Motor neuron (in vitro differentiated cells): ENCODE measurements at regions not wholly inside any gene's neighbourhood (a gene's known extent, or its start where the extent isn't known, plus 50 kb on each side); places are given as distances from the start of the nearest gene placed in this dataset.
"Not testable (repeated sequence)": the region's sequence is repeated elsewhere in the genome, so short reads cannot be mapped to it uniquely, and the experiment has no call there.

ENCODE experiments used
- ATAC-seq, 8 experiments: fragments of 200-7000 bp; cut with Tn5 transposase; replicated peaks in 6 of 8; 2 replicates each; pipeline ENCODE4 v1.8.0; 2021; ENCODE audit warnings: mild to moderate bottlenecking in 8 of 8, moderate library complexity in 8 of 8
- H3K27ac ChIP-seq, 2 donors: fragments of 250-450 bp; sonication (Bioruptor Pico); 2 replicates each; pipeline ENCODE4 v1.9.0; 2021; ENCODE audit warnings: antibody characterized with exemption in 2 of 2, mild to moderate bottlenecking in 2 of 2, moderate library complexity in 1 of 2
- H3K4me1 ChIP-seq, 2 donors: fragments of 250-450 bp; sonication (Bioruptor Pico); replicated peaks in 1 of 2; 2 replicates each; pipeline ENCODE4 v1.6.1; 2021; ENCODE audit warnings: antibody characterized with exemption in 2 of 2, mild to moderate bottlenecking in 2 of 2, moderate library complexity in 1 of 2
- H3K4me3 ChIP-seq, 5 donors: fragments of 250-450 bp; sonication (Bioruptor Pico); 2 replicates each; pipeline ENCODE4 v1.9.0; 2021; ENCODE audit warnings: antibody characterized with exemption in 5 of 5, mild to moderate bottlenecking in 5 of 5, moderate library complexity in 4 of 5
- WGBS, 10 experiments: fragments of 450-650 bp; shearing (Covaris generic); methylation state at CpG; one replicate each; pipeline ENCODE4 v1.0.0; 2022; 5-methylcytosine and 5-hydroxymethylcytosine counted together
- in situ Hi-C, 9 experiments: fragments of 400-800 bp; cut with MboI; loops; one replicate each; pipeline ENCODE4 v1.15.0; 2021; ENCODE audit warnings: low sequenced_read_pairs in 9 of 9, low pct_unique_long_range_greater_than_20kb in 2 of 9; ENCODE audit not compliant: unreplicated experiment in 9 of 9

DNA sequence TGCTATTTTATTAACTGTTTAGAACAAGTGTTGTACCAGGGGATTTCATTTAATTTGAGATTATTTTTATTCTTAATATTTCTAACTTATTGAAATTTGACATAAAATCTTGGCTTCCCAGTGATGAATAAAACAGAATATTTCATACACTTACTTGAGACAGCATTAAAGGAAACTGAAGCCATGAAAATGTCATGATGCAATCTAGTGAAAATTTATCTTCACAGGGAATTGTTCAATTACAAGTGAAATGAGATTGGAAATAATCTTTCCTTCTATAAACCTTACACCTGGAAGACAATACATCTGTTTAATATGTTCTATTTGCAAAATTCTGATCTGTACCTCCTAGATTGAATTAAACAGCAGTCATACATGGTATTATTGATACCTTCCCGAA, 511.0 kb upstream of the CDH7 start:
- H3K27ac ChIP-seq: peak overlapping the region in 1 of 2 donors; percentile 43
- H3K4me1 ChIP-seq: peaks cover 18 to 30% of the 10 kb centered on the region in 2 donors
- in situ Hi-C loops: no loop called here
- peak in 2 of 8 experiments; percentile 24 to 67 for ATAC-seq
- no peak overlapping the region for H3K4me3 ChIP-seq
- WGBS, 10 experiments: 0 to 100% (median 75%) methylated on average over 1 of the region's 1 CpG; no CpG with 5 or more reads in 1 of the 10 experiments

DNA sequence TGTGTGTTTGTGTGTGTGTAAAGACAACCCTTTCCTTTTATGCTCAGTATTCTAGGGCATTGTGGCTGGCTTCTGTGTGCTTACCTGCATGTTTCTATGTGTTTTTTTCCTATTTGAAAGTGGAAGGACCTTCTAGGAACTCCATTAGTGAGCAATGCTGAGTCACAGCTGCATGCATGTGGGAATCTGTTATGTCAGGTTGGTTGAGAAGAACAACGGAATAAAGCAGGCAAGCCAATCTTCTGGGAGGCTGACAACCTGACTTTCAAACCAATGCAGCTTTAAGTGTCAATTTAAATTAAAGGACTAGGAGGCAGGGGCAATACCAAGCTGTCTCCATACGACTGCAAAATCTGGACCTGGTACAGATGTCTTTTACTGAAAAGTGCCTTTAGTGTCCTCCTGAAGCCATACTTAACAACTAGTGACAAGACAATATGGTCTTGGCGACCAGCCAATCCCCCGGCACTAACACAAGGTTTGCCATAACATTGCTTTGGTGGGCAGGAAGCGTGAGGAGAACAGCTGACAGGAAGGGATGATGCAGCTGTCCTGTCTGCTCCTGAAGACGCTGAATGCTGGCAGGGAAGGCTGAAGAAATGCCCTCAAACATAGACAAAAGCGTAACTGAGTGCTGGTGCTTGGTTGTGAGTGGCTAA, 514.7 kb upstream of the CDH7 start:
- 0 to 88% (median 53%) methylated on average over 1 to 6 of the region's 7 CpGs; no CpG with 5 or more reads in 1 of the 10 experiments for WGBS, 10 experiments
- Histone ChIP-seq H3K4me1 (peaks cover 18 to 30% of the 10 kb centered on the region in 2 donors), H3K27ac (no peak overlapping the region), H3K4me3 (no peak overlapping the region)
- peak in 5 of 8 experiments; percentile 56 to 82 (median 60) for ATAC-seq
- in situ Hi-C loops: no loop called here

DNA sequence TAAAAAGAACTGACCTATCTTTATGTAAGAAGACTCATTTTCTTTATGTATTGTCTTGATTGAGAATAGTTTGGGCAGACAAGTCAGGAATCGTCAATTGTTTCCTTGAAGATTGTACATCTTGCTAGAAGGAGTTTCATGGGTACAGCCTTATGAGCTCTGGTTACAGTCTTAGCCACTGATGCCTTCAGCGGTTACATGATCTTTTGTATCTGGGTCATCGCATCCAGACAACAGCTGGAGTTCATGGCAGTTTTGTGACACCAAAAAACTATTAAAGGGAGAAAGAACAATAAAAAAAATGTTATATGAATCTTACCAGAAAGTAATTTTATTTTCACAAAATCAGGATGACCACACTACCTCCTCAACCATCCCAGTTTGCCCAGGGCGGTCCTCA, 520.5 kb upstream of the CDH7 start:
- Histone ChIP-seq H3K4me3 (no peak overlapping the region), H3K4me1 (no peaks in the 10 kb centered on the region), H3K27ac (no peak overlapping the region)
- ATAC-seq: no peak
- in situ Hi-C loops: no loop called here
- WGBS, 10 experiments: 0 to 100% (median 86%) methylated on average over 1 to 4 of the region's 4 CpGs

DNA sequence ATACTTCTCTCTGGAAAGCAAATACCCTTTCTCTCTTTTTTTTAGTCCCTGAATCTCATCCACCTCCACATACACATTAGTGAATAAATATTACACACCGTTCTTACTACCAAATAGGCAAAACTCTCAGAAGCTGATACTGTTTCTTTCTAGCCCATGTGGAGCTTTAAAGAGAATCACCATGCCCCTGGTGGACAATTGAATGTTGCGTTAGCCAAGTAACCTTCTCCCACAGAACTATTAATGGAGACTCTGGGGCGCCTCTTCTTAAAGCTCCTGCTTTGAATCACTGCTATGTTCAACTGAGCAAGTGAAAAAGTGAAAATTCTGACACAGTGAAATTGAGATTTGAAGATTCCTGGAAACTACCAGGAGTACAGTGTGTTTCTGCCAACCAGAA, 522.8 kb upstream of the CDH7 start:
- Histone ChIP-seq H3K27ac (no peak overlapping the region), H3K4me3 (no peak overlapping the region), H3K4me1 (no peaks in the 10 kb centered on the region)
- 0 to 100% (median 89%) methylated on average over 1 to 3 of the region's 3 CpGs; no CpG with 5 or more reads in 1 of the 10 experiments for WGBS, 10 experiments
- in situ Hi-C loops: no loop called here
- ATAC-seq: no peak

DNA sequence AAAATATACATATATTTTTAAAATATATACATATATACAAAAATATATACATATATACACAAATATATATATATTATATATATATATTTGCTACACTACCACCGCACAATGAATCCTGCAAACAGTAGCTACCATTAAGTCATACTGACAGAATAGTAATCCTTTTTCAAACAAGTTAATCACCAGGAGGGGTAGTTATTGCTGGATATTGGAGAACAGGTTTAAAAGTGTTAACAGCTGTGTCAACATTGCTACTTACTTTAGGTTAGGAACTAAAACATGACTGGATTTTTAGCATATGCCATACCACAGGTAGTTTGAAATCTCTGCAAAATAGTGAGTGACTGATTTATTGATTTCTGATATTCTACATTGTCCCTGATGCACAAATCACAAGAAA, 529.1 kb upstream of the CDH7 start:
- in situ Hi-C loops: no loop called here
- H3K4me1 ChIP-seq: no peaks in the 10 kb centered on the region
- ATAC-seq: no peak
- no peak overlapping the region for H3K27ac ChIP-seq
- H3K4me3 ChIP-seq: no peak overlapping the region
- 20 to 100% (median 100%) methylated on average over 1 of the region's 1 CpG; no CpG with 5 or more reads in 3 of the 10 experiments for WGBS, 10 experiments

DNA sequence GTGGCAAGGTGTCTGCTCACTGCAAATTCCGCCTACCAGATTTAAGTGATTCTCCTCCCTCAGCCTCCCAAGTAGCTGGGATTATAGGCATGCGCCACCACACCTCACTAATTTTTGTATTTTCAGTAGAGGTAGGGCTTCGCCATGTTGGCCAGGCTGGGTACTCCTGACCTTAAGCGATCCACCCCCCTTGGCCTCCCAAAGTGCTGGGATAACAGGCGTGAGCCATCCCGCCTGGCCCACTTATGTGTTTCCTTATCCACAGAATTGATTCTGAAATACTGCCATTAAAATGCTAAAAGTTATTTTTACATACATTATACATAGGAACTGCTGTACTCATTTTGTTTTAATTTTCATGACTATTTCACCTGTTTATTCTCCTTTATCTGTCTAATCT, 529.7 kb upstream of the CDH7 start:
- WGBS, 10 experiments: 21 to 100% (median 91%) methylated on average over 1 to 5 of the region's 6 CpGs; no CpG with 5 or more reads in 4 of the 10 experiments
- H3K4me3 ChIP-seq: no peak overlapping the region
- ATAC-seq: no peak
- H3K27ac ChIP-seq: no peak overlapping the region
- in situ Hi-C loops: no loop called here
- no peaks in the 10 kb centered on the region for H3K4me1 ChIP-seq

DNA sequence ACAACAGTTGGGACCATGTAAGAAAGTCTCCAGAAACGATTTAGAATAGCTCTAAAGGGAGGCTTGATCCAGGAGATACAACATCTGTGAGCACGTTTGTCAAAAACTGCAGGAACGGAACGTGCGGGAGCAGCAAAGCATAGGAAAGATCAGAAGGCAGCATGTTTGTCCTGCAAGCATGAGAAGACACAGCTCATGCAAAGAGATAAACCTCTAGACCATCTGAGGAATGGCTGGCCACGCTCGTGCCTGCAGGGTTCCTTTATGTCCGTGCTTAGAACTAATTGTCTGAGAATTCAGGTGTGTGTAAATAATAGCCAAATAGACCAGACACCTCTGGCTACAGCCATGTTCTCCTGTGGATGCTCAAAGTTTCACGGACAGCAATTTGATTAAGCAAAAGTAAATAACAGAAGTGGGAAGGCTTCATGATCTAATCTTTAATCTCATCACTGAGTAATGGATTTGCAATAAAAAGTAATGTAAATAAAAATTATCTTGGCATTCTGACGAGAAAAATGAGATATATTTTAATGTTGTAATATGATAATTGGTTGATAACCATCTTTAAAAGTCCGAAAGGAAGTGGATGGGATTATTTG, 534.8 kb upstream of the CDH7 start:
- Histone ChIP-seq H3K4me3 (no peak overlapping the region), H3K27ac (no peak overlapping the region), H3K4me1 (no peaks in the 10 kb centered on the region)
- WGBS, 10 experiments: 2 to 100% (median 74%) methylated on average over 3 to 11 of the region's 11 CpGs
- ATAC-seq: no peak
- in situ Hi-C loops: no loop called here

DNA sequence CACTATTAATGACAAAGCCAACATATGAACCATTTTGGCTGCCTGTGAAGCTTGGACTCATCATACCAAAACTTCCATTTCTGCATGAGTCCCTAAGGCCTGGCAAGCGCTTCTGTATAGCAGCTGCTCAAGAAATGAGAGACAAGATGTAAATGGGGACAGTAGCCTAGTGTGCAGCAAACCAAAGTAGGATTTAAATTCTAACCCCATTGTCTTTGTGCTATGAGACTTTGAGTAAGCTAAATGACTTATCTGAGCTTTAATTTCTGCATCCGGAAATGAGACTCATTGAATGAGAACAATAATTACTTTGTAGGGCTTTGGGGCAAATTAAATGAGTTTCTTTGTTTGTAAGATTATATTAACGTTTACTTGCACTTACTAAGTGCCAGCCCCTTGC, 536.4 kb upstream of the CDH7 start:
- Histone ChIP-seq H3K27ac (no peak overlapping the region), H3K4me1 (no peaks in the 10 kb centered on the region), H3K4me3 (no peak overlapping the region)
- ATAC-seq: no peak
- in situ Hi-C loops: no loop called here
- WGBS, 10 experiments: 0 to 100% (median 84%) methylated on average over 1 to 3 of the region's 3 CpGs

DNA sequence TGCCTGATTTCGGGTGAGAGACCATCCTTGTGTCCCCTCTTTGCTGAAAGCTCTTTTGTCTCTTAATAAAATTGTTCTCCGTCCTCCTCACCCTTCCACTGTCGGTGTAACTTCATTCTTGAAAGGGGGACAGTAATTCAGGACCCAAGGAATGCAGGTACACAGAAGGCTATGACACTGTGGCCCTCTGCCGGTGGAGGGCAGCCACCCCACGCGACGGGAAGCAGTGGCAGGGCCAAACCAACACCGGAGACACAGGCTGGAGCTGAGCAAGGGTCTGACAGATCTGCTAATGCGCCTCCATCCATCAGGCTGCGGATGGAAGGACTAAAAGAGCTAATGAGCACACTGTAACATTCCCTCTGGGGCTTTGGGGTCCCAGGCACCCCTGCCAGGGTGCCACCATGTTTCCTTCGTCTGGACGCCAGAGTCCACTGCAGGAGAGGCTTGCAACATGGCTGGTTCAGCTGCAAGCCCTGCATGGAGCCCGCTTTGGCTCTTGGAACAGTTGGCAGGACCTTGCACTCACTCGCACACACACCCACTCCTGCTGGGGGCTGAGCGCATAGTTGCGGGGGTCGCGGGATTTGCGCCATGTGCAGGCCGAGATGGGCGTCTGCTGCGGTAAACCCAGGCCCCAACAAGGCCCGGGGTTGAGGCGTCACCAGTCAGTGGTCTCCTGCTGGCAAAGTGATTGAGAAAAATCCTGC, 544.1 kb upstream of the CDH7 start:
- no peaks in the 10 kb centered on the region for H3K4me1 ChIP-seq
- H3K27ac ChIP-seq: no peak overlapping the region
- H3K4me3 ChIP-seq: no peak overlapping the region
- WGBS, 10 experiments: 3 to 98% (median 81%) methylated on average over 2 to 18 of the region's 24 CpGs
- in situ Hi-C loops: no loop called here
- ATAC-seq: no peak

DNA sequence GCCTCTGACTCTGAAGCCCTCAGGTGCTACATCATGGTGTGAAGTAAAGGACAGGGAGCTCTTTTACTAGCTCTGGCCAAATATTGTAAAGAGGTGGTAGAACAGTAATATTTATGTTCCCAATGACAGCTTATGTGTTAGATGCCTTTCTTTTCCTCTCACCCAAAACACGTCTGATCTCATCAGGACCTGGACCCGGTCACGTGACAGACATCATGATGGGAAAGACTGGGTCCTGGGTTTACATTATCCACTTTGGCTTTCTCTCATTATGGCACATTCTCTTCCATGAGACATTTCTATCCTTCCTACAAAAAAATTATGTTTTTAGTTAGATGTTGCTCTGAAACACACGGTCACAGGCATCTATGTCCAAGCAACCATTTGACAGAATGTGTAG, 548.7 kb upstream of the CDH7 start:
- H3K27ac ChIP-seq: no peak overlapping the region
- H3K4me3 ChIP-seq: no peak overlapping the region
- 0 to 100% (median 92%) methylated on average over 1 to 3 of the region's 4 CpGs; no CpG with 5 or more reads in 2 of the 10 experiments for WGBS, 10 experiments
- H3K4me1 ChIP-seq: no peaks in the 10 kb centered on the region
- no peak for ATAC-seq
- in situ Hi-C loops: no loop called here

DNA sequence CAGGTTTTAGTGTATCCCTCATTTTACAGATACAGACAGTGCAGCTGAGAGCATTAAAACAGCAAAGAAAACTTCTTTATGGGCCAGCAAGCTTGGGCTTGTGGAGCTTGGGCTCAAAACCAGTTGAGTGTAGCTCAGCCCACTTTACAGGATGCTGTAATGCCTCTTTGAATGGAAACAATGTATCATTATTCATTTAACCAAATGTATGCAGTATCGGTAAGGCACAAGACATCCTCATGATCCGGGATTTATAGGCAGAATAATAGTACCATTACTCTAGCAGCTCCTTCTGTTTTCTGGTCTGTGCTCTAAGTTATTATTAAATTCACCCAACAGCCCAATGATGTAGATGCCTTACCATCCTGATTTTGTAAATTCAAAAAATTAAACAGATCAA, 575.1 kb upstream of the CDH7 start:
- no peak overlapping the region for H3K27ac ChIP-seq
- in situ Hi-C loops: no loop called here
- H3K4me1 ChIP-seq: no peaks in the 10 kb centered on the region
- no peak overlapping the region for H3K4me3 ChIP-seq
- WGBS, 10 experiments: 0 to 100% (median 83%) methylated on average over 1 to 2 of the region's 2 CpGs; no CpG with 5 or more reads in 1 of the 10 experiments
- no peak for ATAC-seq

DNA sequence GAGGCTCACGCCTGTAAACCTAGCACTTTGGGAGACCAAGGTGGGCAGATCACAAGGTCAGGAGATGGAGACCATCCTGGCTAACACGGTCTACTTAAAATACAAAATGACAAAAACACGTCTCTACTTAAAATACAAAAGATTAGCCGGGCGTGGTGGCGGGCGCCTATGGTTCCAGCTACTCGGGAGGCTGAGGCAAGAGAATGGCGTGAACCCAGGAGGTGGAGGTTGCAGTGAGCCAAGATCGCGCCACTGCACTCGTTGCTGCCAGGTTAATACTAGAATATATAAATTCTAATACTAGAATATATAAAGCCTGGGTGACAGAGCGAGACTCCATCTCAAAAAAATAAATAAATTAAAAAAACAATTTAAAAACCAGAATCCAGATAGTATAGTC, 588.7 kb upstream of the CDH7 start:
- 30 to 97% (median 88%) methylated on average over 3 to 12 of the region's 13 CpGs for WGBS, 10 experiments
- in situ Hi-C loops, ATAC-seq: not testable (repeated sequence)

DNA sequence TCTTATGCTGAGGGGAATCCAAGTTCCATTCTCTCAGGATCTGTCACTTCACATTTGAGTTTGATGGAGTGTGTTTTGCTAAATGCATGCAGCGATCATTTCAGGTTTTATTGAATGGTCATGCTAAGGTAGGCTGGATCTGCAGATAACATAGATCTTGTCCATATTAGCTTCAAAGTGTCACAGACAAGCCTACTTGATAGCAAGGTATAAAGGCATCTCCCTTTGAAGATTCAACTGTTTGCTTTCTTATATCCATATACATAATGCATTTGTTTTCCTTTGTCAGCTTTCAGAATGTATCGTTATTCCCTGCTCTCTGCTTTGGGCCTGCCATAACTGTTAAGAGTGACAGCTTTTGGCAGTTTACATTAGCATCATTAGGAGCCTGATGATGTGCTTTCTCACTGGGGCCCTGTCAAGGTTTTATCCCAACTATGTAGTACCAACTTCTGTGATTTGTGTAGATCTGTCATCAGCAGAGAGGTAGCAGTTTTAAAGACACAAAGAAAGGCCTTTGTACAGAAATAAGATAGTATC, 604.3 kb upstream of the CDH7 start:
- 0 to 86% (median 67%) methylated on average over 1 to 2 of the region's 2 CpGs; no CpG with 5 or more reads in 1 of the 10 experiments for WGBS, 10 experiments
- in situ Hi-C loops: no loop called here
- H3K27ac ChIP-seq: no peak overlapping the region

More for the DNA sequence above, 588.7 kb upstream of the CDH7 start:
- H3K4me3 ChIP-seq, H3K4me1 ChIP-seq, H3K27ac ChIP-seq: not testable (repeated sequence)

More for the DNA sequence above, 604.3 kb upstream of the CDH7 start:
- peak in 4 of 8 experiments; percentile 6 to 55 (median 42) for ATAC-seq
- Histone ChIP-seq H3K4me3 (no peak overlapping the region), H3K4me1 (peaks cover 7 to 26% of the 10 kb centered on the region in 2 donors)
